ENCODE measurements at regions not wholly inside any gene's neighbourhood (a gene's known extent, or its start where the extent isn't known, plus 50 kb on each side); places are given as distances from the start of the nearest gene placed in this dataset.

DNA sequence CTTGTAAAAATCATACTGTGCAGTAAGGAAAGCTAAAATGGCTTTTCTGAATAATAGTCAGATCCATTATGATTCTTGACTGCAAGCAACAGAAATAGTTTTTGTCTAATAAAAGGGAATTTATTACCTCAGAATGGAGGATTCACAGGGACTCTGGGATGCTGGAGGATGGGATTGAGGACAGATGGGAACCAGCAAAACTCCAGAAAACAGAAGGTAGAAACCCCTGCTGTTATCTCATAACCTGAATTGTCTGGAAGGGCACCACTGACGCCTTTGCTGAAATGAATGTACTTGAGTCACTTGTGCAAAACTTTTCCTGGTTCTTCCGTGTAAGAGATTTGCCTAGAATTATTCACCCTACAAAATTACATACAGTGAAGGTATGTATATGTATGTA, 58.6 kb upstream of the DMAC1 start:
- TF ChIP-seq, protein P1, sequence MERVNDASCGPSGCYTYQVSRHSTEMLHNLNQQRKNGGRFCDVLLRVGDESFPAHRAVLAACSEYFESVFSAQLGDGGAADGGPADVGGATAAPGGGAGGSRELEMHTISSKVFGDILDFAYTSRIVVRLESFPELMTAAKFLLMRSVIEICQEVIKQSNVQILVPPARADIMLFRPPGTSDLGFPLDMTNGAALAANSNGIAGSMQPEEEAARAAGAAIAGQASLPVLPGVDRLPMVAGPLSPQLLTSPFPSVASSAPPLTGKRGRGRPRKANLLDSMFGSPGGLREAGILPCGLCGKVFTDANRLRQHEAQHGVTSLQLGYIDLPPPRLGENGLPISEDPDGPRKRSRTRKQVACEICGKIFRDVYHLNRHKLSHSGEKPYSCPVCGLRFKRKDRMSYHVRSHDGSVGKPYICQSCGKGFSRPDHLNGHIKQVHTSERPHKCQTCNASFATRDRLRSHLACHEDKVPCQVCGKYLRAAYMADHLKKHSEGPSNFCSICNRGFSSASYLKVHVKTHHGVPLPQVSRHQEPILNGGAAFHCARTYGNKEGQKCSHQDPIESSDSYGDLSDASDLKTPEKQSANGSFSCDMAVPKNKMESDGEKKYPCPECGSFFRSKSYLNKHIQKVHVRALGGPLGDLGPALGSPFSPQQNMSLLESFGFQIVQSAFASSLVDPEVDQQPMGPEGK (CRISPR knock-in tag; IDR thresholded peaks at IDR 0.05; ENCODE audit: borderline replicate concordance), result no peak
- TF ChIP-seq TCF4 (CRISPR knock-in tag; IDR thresholded peaks at IDR 0.05; ENCODE audit: borderline replicate concordance) (no peak), BACH2 (CRISPR knock-in tag; IDR thresholded peaks at IDR 0.05; ENCODE audit: borderline replicate concordance) (no peak), ARNTL (CRISPR knock-in tag; IDR thresholded peaks at IDR 0.05; ENCODE audit: borderline replicate concordance, low read depth) (no peak), RARB (CRISPR knock-in tag; IDR thresholded peaks at IDR 0.05) (no peak), OSR1 (CRISPR knock-in tag; IDR thresholded peaks at IDR 0.05) (no peak), TOX (CRISPR knock-in tag; IDR thresholded peaks at IDR 0.05; ENCODE audit: borderline replicate concordance) (no peak), ZFP3 (CRISPR knock-in tag; IDR thresholded peaks at IDR 0.05) (no peak), GLIS3 (CRISPR knock-in tag; IDR thresholded peaks at IDR 0.05) (no peak), ZNF70 (CRISPR knock-in tag; IDR thresholded peaks at IDR 0.05) (no peak), PPARA (CRISPR knock-in tag; IDR thresholded peaks at IDR 0.05; ENCODE audit: borderline replicate concordance) (no peak)
- TF ChIP-seq, protein P2, sequence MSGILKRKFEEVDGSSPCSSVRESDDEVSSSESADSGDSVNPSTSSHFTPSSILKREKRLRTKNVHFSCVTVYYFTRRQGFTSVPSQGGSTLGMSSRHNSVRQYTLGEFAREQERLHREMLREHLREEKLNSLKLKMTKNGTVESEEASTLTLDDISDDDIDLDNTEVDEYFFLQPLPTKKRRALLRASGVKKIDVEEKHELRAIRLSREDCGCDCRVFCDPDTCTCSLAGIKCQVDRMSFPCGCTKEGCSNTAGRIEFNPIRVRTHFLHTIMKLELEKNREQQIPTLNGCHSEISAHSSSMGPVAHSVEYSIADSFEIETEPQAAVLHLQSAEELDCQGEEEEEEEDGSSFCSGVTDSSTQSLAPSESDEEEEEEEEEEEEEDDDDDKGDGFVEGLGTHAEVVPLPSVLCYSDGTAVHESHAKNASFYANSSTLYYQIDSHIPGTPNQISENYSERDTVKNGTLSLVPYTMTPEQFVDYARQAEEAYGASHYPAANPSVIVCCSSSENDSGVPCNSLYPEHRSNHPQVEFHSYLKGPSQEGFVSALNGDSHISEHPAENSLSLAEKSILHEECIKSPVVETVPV (CRISPR knock-in tag; IDR thresholded peaks at IDR 0.05), result no peak

All from SK-N-SH treated with all-trans-retinoic acid at 6 μM for 48 hours (cell line).